ENCODE measurements at regions not wholly inside any gene's neighbourhood (a gene's known extent, or its start where the extent isn't known, plus 50 kb on each side); places are given as distances from the start of the nearest gene placed in this dataset.
"Not testable (repeated sequence)": the region's sequence is repeated elsewhere in the genome, so short reads cannot be mapped to it uniquely, and the experiment has no call there.

DNA sequence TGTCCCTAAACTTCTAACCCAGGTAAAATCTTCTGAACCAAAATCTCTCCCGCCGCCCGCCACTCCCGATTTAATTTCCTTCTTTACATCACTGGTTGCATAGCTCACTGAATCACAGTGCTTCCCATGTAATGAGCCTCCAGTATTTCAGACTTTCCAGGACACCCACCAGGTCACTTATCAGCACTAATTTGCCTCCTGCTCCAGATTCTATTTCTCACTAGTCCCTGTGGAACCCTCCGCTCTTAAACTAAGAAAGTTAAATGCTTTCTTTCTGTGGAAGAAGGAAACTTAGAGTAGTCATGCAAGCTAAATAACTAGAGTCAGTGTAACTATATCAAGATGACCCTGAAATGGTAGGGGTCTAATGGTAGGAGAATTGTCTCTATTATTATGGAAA lies 106.6 kb upstream of the OPCML start:
- no peak for TF ChIP-seq POLR2A (IDR thresholded peaks at IDR 0.05)
- Histone ChIP-seq H3K9me3 (no peaks in the 10 kb centered on the region), H3K27me3 (no peaks in the 10 kb centered on the region)

GRCh38 chr11:133636711-133637355 lies 104.5 kb upstream of the OPCML start:
- no peaks in the 10 kb centered on the region for H3K4me1 ChIP-seq
- no peaks in the 10 kb centered on the region for H3K27me3 ChIP-seq
- DNase-seq = no peak
- H3K27ac ChIP-seq = no peak overlapping the region
- TF ChIP-seq CTCF (IDR thresholded peaks at IDR 0.05) = no peak
- no peak for TF ChIP-seq POLR2A (IDR thresholded peaks at IDR 0.05)
- H3K9me3 ChIP-seq = no peaks in the 10 kb centered on the region
- no peak overlapping the region for H3K4me3 ChIP-seq
- no peaks in the 10 kb centered on the region for H3K36me3 ChIP-seq

More for the DNA sequence above, 106.6 kb upstream of the OPCML start:
- no peak overlapping the region for H3K27ac ChIP-seq
- H3K4me1 ChIP-seq = no peaks in the 10 kb centered on the region
- no peaks in the 10 kb centered on the region for H3K36me3 ChIP-seq
- H3K4me3 ChIP-seq = no peak overlapping the region
- no peak for DNase-seq

GRCh38 chr11:133635244-133635739 lies 103.0 kb upstream of the OPCML start:
- TF ChIP-seq POLR2A (IDR thresholded peaks at IDR 0.05) = no peak
- TF ChIP-seq CTCF (IDR thresholded peaks at IDR 0.05) = no peak
- Histone ChIP-seq H3K27ac (no peak overlapping the region), H3K4me1 (no peaks in the 10 kb centered on the region), H3K9me3 (no peaks in the 10 kb centered on the region), H3K4me3 (no peak overlapping the region), H3K27me3 (no peaks in the 10 kb centered on the region), H3K36me3 (no peaks in the 10 kb centered on the region)
- no peak for DNase-seq

DNA sequence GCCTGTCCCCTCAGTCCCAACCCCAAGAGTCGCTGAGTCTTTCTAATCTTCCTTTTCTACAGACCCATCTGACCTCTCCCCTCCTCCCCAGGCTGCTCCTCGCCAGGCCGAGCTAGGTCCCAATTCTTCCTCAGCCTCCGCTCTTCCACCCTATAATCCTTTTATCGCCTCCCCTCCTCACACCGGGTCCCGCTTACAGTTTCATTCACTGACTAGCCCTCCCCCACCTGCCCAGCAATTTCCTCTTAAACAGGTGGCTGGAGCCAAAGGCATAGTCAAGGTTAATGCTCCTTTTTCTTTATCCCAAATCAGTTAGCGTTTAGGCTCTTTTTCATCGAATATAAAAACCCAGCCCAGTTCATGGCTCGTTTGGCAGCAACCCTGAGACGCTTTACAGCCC lies 96.1 kb upstream of the OPCML start:
- H3K27ac ChIP-seq, H3K9me3 ChIP-seq, DNase-seq, H3K36me3 ChIP-seq, H3K4me3 ChIP-seq, H3K27me3 ChIP-seq, H3K4me1 ChIP-seq: not testable (repeated sequence)

GRCh38 chr11:133621611-133622010 lies 89.3 kb upstream of the OPCML start:
- DNase-seq = no peak
- Histone ChIP-seq H3K27me3 (no peaks in the 10 kb centered on the region), H3K4me1 (no peaks in the 10 kb centered on the region), H3K9me3 (no peaks in the 10 kb centered on the region), H3K4me3 (no peak overlapping the region), H3K27ac (no peak overlapping the region), H3K36me3 (no peaks in the 10 kb centered on the region)
- no peak for TF ChIP-seq CTCF (IDR thresholded peaks at IDR 0.05)
- no peak for TF ChIP-seq POLR2A (IDR thresholded peaks at IDR 0.05)

GRCh38 chr11:133619973-133620372 lies 87.7 kb upstream of the OPCML start:
- H3K36me3 ChIP-seq = no peaks in the 10 kb centered on the region
- DNase-seq = no peak

More at GRCh38 chr11:133619973-133620372, 87.7 kb upstream of the OPCML start:
- Histone ChIP-seq H3K27me3 (no peaks in the 10 kb centered on the region), H3K9me3 (no peaks in the 10 kb centered on the region), H3K4me3 (no peak overlapping the region), H3K27ac (no peak overlapping the region), H3K4me1 (no peaks in the 10 kb centered on the region)
- TF ChIP-seq POLR2A (IDR thresholded peaks at IDR 0.05) = no peak
- TF ChIP-seq CTCF (IDR thresholded peaks at IDR 0.05) = peak in 1 of 6 experiments; percentile 18
